Sigmoid colon (tissue), 6 donors: ENCODE measurements at regions not wholly inside any gene's neighbourhood (a gene's known extent, or its start where the extent isn't known, plus 50 kb on each side); places are given as distances from the start of the nearest gene placed in this dataset.

Experiments used
- DNase-seq: peaks from one replicate; pipeline ENCODE4 v3.0.0-alpha.2; 2019
- H3K27ac ChIP-seq, 4 donors: fragments of 200-600 bp; sonication (generic); one replicate each; pipeline ENCODE4 v1.5.1; 2016 to 2019; ENCODE audit warnings: mild to moderate bottlenecking in 1 of 4
- H3K27me3 ChIP-seq, 3 donors: fragments of 200-600 bp; sonication (generic); one replicate each; pipeline ENCODE4 v1.5.1; 2019; ENCODE audit warnings: mild to moderate bottlenecking in 1 of 3
- H3K36me3 ChIP-seq, 4 donors: fragments of 200-600 bp; sonication (generic); one replicate each; pipeline ENCODE4 v1.5.1; 2016 to 2019
- H3K4me1 ChIP-seq, 4 donors: fragments of 200-600 bp; sonication (generic); one replicate each; pipeline ENCODE4 v1.5.1; 2017 to 2019
- H3K4me3 ChIP-seq, 4 donors: fragments of 200-600 bp; sonication (generic); one replicate each; pipeline ENCODE4 v1.5.1; 2017 to 2019; ENCODE audit warnings: mild to moderate bottlenecking in 2 of 4, moderate library complexity in 1 of 4
- H3K9me3 ChIP-seq, 4 donors: fragments of 200-600 bp in 3 of 4; sonication (generic) in 3 of 4; one replicate each; pipeline versions ENCODE4 v1.5.1 to v1.6.1; 2013 to 2019
- EP300 ChIP-seq, 4 donors: sonication (generic); formaldehyde crosslinking; IDR thresholded peaks; one replicate each; pipeline ENCODE4 v1.6.1; 2017; ENCODE audit warnings: antibody characterized with exemption in 4 of 4
- POLR2A ChIP-seq, 2 donors: fragments of 450-650 bp; IDR thresholded peaks; one replicate each; pipeline ENCODE4 v1.6.1; 2016; ENCODE audit warnings: antibody characterized with exemption in 2 of 2, mild to moderate bottlenecking in 2 of 2, moderate library complexity in 2 of 2
- POLR2AphosphoS5 ChIP-seq, 4 donors: sonication (generic); formaldehyde crosslinking; IDR thresholded peaks; one replicate each; pipeline ENCODE4 v1.6.1; 2017; ENCODE audit warnings: antibody characterized with exemption in 4 of 4
- WGBS, 2 donors: extraction: QIAGEN DNeasy Blood & Tissue Kit; methylation state at CpG; one replicate each; pipeline ENCODE4 v1.1.7; 2013; 5-methylcytosine and 5-hydroxymethylcytosine counted together
- intact Hi-C: fragments of 100-400 bp; cut with DNase I; formaldehyde crosslinking; loops from one replicate; pipeline ENCODE4 v1.15.1; 2023
- TF ChIP-seq, protein P1 (sequence below), 4 experiments: fragments of 450-650 bp in 3 of 4; fragments of 200-600 bp in 1 of 4; IDR thresholded peaks; one replicate each; pipeline ENCODE4 v1.5.1; 2016 to 2019; ENCODE audit warnings: antibody characterized with exemption in 4 of 4, mild to moderate bottlenecking in 3 of 4, moderate library complexity in 2 of 4
- donor health status: healthy with polysubstance abuse.
- donor health status: healthy.

DNA sequence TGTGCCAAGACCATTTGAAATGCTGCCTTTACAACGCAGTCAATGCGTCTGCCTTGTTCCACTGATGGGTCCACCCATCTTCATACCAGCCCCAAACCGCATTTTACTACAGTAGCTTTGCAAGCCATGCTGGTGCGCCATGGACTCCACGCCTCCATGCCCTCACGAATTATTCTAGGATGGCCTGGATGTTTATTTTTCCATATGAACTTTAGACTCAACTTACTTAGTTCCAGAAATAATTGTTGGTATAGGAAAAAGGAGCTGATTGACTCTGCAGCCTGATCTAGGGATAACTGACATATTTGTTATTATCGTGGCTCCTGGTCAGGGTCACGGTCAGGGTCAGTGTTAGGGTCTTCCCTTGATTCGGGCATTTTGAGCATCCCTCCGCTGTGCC is 70.0 kb upstream of the ZNF469 start:
- no peak for DNase-seq
- 31 to 73% methylated on average over 10 of the region's 10 CpGs for WGBS, 2 donors
- Histone ChIP-seq H3K4me1 (no peaks in the 10 kb centered on the region), H3K9me3 (no peaks in the 10 kb centered on the region), H3K27ac (no peak overlapping the region), H3K4me3 (no peak overlapping the region), H3K36me3 (no peaks in the 10 kb centered on the region), H3K27me3 (no peaks in the 10 kb centered on the region)
- intact Hi-C loops = no loop called here
- TF ChIP-seq POLR2A (IDR thresholded peaks at IDR 0.05) = no peak
- TF ChIP-seq EP300 (IDR thresholded peaks at IDR 0.05) = no peak
- TF ChIP-seq, protein P1, sequence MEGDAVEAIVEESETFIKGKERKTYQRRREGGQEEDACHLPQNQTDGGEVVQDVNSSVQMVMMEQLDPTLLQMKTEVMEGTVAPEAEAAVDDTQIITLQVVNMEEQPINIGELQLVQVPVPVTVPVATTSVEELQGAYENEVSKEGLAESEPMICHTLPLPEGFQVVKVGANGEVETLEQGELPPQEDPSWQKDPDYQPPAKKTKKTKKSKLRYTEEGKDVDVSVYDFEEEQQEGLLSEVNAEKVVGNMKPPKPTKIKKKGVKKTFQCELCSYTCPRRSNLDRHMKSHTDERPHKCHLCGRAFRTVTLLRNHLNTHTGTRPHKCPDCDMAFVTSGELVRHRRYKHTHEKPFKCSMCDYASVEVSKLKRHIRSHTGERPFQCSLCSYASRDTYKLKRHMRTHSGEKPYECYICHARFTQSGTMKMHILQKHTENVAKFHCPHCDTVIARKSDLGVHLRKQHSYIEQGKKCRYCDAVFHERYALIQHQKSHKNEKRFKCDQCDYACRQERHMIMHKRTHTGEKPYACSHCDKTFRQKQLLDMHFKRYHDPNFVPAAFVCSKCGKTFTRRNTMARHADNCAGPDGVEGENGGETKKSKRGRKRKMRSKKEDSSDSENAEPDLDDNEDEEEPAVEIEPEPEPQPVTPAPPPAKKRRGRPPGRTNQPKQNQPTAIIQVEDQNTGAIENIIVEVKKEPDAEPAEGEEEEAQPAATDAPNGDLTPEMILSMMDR (IDR thresholded peaks at IDR 0.05) = no peak
- no peak for TF ChIP-seq POLR2AphosphoS5 (IDR thresholded peaks at IDR 0.05)

GRCh38 chr16:88314991-88315542 is 67.7 kb upstream of the ZNF469 start:
- no peak for DNase-seq
- no peaks in the 10 kb centered on the region for H3K27me3 ChIP-seq
- no peaks in the 10 kb centered on the region for H3K9me3 ChIP-seq
- intact Hi-C loops = no loop called here
- no peak overlapping the region for H3K4me3 ChIP-seq
- no peak overlapping the region for H3K27ac ChIP-seq
- no peaks in the 10 kb centered on the region for H3K36me3 ChIP-seq
- H3K4me1 ChIP-seq = no peaks in the 10 kb centered on the region
- TF ChIP-seq EP300 (IDR thresholded peaks at IDR 0.05) (no peak), POLR2AphosphoS5 (IDR thresholded peaks at IDR 0.05) (no peak), POLR2A (IDR thresholded peaks at IDR 0.05) (no peak)
- TF ChIP-seq, protein P1 (IDR thresholded peaks at IDR 0.05) = no peak
- 66 to 79% methylated on average over 16 of the region's 16 CpGs for WGBS, 2 donors

GRCh38 chr16:88315543-88316105 is 67.1 kb upstream of the ZNF469 start:
- DNase-seq = no peak
- intact Hi-C loops = no loop called here
- Histone ChIP-seq H3K9me3 (no peaks in the 10 kb centered on the region), H3K27ac (no peak overlapping the region), H3K27me3 (no peaks in the 10 kb centered on the region), H3K36me3 (no peaks in the 10 kb centered on the region), H3K4me3 (no peak overlapping the region), H3K4me1 (no peaks in the 10 kb centered on the region)
- 25 to 38% methylated on average over 20 of the region's 20 CpGs for WGBS, 2 donors
- TF ChIP-seq EP300 (IDR thresholded peaks at IDR 0.05) = no peak
- no peak for TF ChIP-seq POLR2A (IDR thresholded peaks at IDR 0.05)
- no peak for TF ChIP-seq POLR2AphosphoS5 (IDR thresholded peaks at IDR 0.05)
- TF ChIP-seq, protein P1 (IDR thresholded peaks at IDR 0.05) = no peak

GRCh38 chr16:88316151-88316550 is 66.6 kb upstream of the ZNF469 start:
- Histone ChIP-seq H3K9me3 (no peaks in the 10 kb centered on the region), H3K36me3 (no peaks in the 10 kb centered on the region), H3K27me3 (no peaks in the 10 kb centered on the region), H3K27ac (no peak overlapping the region), H3K4me3 (no peak overlapping the region), H3K4me1 (no peaks in the 10 kb centered on the region)
- TF ChIP-seq POLR2AphosphoS5 (IDR thresholded peaks at IDR 0.05) (no peak), EP300 (IDR thresholded peaks at IDR 0.05) (no peak), POLR2A (IDR thresholded peaks at IDR 0.05) (no peak)
- TF ChIP-seq, protein P1 (IDR thresholded peaks at IDR 0.05) = no peak
- DNase-seq = no peak
- intact Hi-C loops = no loop called here
- WGBS, 2 donors = 76 to 86% methylated on average over 17 of the region's 17 CpGs
